ENCODE measurements at regions not wholly inside any gene's neighbourhood (a gene's known extent, or its start where the extent isn't known, plus 50 kb on each side); places are given as distances from the start of the nearest gene placed in this dataset.

DNA sequence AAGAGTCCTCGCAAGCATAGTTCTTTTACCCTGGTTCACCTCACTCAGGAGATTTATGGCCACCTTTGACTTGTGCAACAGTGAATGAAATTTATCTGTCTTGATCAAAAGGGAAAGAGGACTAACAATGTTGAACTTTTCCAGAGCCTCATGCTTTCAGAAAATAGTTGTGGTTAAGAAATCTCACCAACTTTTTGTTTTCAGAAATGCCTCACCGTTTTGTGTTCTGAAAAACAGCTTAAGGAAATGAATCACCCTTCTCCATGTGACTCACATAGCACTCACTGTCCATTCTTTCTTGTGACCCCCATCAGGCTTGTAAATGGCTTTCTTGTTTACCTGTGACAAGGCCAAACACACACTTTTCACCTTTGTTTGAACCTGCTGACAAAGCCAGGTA, 148.6 kb upstream of the FAM3C start:
- Histone ChIP-seq H3K27me3 (ENCODE audit: control insufficient read depth, insufficient read depth, low read length) (no peaks in the 10 kb centered on the region), H3K9ac (ENCODE audit: low read length in 3 of 3) (no peak overlapping the region), H3K4me3 (ENCODE audit: low read length in 3 of 3) (no peak overlapping the region), H3K27ac (ENCODE audit: low read depth in 2 of 2, low read length in 2 of 2) (no peak overlapping the region), H3K4me1 (ENCODE audit: control insufficient read depth in 2 of 3, insufficient read depth in 2 of 3, low read depth in 1 of 3, low read length in 3 of 3) (no peaks in the 10 kb centered on the region), H3K9me3 (ENCODE audit: control insufficient read depth in 2 of 3, insufficient read depth in 1 of 3, low read length in 3 of 3) (no peaks in the 10 kb centered on the region), H3K36me3 (ENCODE audit: control insufficient read depth in 2 of 3, insufficient read depth in 3 of 3, low read length in 3 of 3) (no peaks in the 10 kb centered on the region)
- TF ChIP-seq, protein P1, sequence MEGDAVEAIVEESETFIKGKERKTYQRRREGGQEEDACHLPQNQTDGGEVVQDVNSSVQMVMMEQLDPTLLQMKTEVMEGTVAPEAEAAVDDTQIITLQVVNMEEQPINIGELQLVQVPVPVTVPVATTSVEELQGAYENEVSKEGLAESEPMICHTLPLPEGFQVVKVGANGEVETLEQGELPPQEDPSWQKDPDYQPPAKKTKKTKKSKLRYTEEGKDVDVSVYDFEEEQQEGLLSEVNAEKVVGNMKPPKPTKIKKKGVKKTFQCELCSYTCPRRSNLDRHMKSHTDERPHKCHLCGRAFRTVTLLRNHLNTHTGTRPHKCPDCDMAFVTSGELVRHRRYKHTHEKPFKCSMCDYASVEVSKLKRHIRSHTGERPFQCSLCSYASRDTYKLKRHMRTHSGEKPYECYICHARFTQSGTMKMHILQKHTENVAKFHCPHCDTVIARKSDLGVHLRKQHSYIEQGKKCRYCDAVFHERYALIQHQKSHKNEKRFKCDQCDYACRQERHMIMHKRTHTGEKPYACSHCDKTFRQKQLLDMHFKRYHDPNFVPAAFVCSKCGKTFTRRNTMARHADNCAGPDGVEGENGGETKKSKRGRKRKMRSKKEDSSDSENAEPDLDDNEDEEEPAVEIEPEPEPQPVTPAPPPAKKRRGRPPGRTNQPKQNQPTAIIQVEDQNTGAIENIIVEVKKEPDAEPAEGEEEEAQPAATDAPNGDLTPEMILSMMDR (IDR thresholded peaks at IDR 0.05; ENCODE audit: borderline replicate concordance, extremely low read depth, insufficient read depth), result no peak
- intact Hi-C loops (cut with DNase I), result no loop called here
- DNase-seq, result peak in 3 of 5 donors; percentile 56 to 88 (median 86)
- peak; percentile 29 for FAIRE-seq

DNA sequence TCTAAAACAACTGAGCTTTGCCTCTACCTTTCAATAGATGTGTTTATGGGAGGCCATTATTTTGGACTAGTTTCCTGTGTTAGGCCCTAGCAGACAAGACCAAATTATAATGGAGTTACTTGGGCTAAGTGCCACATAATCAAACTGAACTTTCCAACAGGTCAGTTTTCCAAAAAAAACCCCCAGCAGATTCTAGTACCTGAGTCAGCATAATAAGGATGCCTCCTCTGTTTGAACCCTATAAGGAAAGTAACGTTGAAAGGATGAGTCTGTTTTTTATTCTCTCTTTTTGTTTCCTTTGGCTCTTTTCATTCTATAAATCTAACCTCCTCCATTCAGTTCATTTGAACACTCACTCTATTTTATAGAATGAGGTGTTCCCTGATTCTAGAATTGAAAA, 148.1 kb upstream of the FAM3C start:
- H3K27me3 ChIP-seq (ENCODE audit: control insufficient read depth, insufficient read depth, low read length), result no peaks in the 10 kb centered on the region
- intact Hi-C loops (cut with DNase I), result no loop called here
- no peaks in the 10 kb centered on the region for H3K9me3 ChIP-seq (ENCODE audit: control insufficient read depth in 2 of 3, insufficient read depth in 1 of 3, low read length in 3 of 3)
- FAIRE-seq, result no peak
- no peaks in the 10 kb centered on the region for H3K36me3 ChIP-seq (ENCODE audit: control insufficient read depth in 2 of 3, insufficient read depth in 3 of 3, low read length in 3 of 3)
- TF ChIP-seq, protein P1 (IDR thresholded peaks at IDR 0.05; ENCODE audit: borderline replicate concordance, extremely low read depth, insufficient read depth), result no peak
- no peaks in the 10 kb centered on the region for H3K4me1 ChIP-seq (ENCODE audit: control insufficient read depth in 2 of 3, insufficient read depth in 2 of 3, low read depth in 1 of 3, low read length in 3 of 3)
- H3K9ac ChIP-seq (ENCODE audit: low read length in 3 of 3), result no peak overlapping the region
- DNase-seq, result no peak
- H3K27ac ChIP-seq (ENCODE audit: low read depth in 2 of 2, low read length in 2 of 2), result no peak overlapping the region
- H3K4me3 ChIP-seq (ENCODE audit: low read length in 3 of 3), result no peak overlapping the region

DNA sequence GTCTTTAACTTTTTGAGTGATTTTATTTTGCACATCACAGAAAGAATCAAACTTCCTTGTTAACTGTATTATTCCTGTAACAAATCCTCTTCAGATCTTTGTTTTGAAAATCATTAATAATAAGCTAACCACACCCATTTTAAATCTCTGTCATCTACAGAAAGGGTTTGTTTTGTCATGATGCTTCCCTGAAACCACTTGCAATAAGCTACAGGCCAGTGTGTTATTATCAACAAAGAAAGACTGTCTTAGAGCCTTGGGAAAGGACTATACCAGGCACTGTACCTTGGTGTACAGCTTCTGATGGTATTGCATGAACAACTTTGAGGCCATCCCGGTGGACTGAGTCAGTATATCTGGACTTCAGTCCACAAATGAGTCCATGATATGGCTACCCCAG, 145.3 kb upstream of the FAM3C start:
- Histone ChIP-seq H3K4me1 (ENCODE audit: control insufficient read depth in 2 of 3, insufficient read depth in 2 of 3, low read depth in 1 of 3, low read length in 3 of 3) (no peaks in the 10 kb centered on the region), H3K4me3 (ENCODE audit: low read length in 3 of 3) (no peak overlapping the region), H3K27me3 (ENCODE audit: control insufficient read depth, insufficient read depth, low read length) (no peaks in the 10 kb centered on the region), H3K9ac (ENCODE audit: low read length in 3 of 3) (no peak overlapping the region), H3K9me3 (ENCODE audit: control insufficient read depth in 2 of 3, insufficient read depth in 1 of 3, low read length in 3 of 3) (no peaks in the 10 kb centered on the region), H3K36me3 (ENCODE audit: control insufficient read depth in 2 of 3, insufficient read depth in 3 of 3, low read length in 3 of 3) (no peaks in the 10 kb centered on the region), H3K27ac (ENCODE audit: low read depth in 2 of 2, low read length in 2 of 2) (no peak overlapping the region)
- FAIRE-seq, result no peak
- no peak for DNase-seq
- TF ChIP-seq, protein P1 (IDR thresholded peaks at IDR 0.05; ENCODE audit: borderline replicate concordance, extremely low read depth, insufficient read depth), result no peak
- intact Hi-C loops (cut with DNase I), result no loop called here

DNA sequence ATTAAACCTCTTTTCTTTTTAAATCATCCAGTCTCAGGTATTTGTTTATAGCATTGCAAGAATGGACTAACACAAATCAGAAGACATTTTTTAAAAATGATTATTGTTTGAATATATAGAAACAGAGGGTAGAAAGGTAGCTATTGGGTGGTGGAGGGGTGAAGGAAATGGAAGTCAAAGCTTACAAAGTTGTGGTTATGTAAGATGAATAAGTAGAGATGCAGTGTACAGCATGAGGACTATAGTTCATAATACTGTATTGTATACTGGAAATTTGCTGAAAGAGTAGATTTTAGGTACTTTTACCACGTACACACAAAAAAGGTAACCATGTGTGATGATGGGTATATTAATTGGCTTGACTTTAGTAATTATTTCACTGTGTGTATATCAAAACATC, 144.0 kb upstream of the FAM3C start:
- no peaks in the 10 kb centered on the region for H3K27me3 ChIP-seq (ENCODE audit: control insufficient read depth, insufficient read depth, low read length)

More for the DNA sequence above, 144.0 kb upstream of the FAM3C start:
- FAIRE-seq (no peak), DNase-seq (no peak)
- Histone ChIP-seq H3K9me3 (ENCODE audit: control insufficient read depth in 2 of 3, insufficient read depth in 1 of 3, low read length in 3 of 3) (no peaks in the 10 kb centered on the region), H3K4me1 (ENCODE audit: control insufficient read depth in 2 of 3, insufficient read depth in 2 of 3, low read depth in 1 of 3, low read length in 3 of 3) (no peaks in the 10 kb centered on the region), H3K27ac (ENCODE audit: low read depth in 2 of 2, low read length in 2 of 2) (no peak overlapping the region), H3K9ac (ENCODE audit: low read length in 3 of 3) (no peak overlapping the region), H3K36me3 (ENCODE audit: control insufficient read depth in 2 of 3, insufficient read depth in 3 of 3, low read length in 3 of 3) (no peaks in the 10 kb centered on the region), H3K4me3 (ENCODE audit: low read length in 3 of 3) (no peak overlapping the region)
- intact Hi-C loops (cut with DNase I), result no loop called here
- TF ChIP-seq, protein P1 (IDR thresholded peaks at IDR 0.05; ENCODE audit: borderline replicate concordance, extremely low read depth, insufficient read depth), result no peak
